GM12865 (cell line): ENCODE measurements at regions not wholly inside any gene's neighbourhood (a gene's known extent, or its start where the extent isn't known, plus 50 kb on each side); places are given as distances from the start of the nearest gene placed in this dataset.

Experiments
- DNase-seq: peaks from one replicate; pipeline ENCODE4 v3.0.0; 2010; ENCODE audit warnings: low read depth
- H3K4me3 ChIP-seq: 2 replicates; pipeline ENCODE4 v1.5.1; 2011; ENCODE audit warnings: mild to moderate bottlenecking, low read depth, low read length, control low read depth
- CTCF ChIP-seq: IDR thresholded peaks from 2 replicates; pipeline ENCODE4 v1.5.1; 2011; ENCODE audit warnings: low read length, control low read depth, low read depth, inconsistent platforms; ENCODE audit not compliant: insufficient read depth; ENCODE audit errors: missing control alignments

GRCh38 chr12:127957001-127957660 lies 309.8 kb upstream of the TMEM132C start:
- no peak for TF ChIP-seq CTCF
- no peak for DNase-seq
- H3K4me3 ChIP-seq: no peak overlapping the region

GRCh38 chr12:127962303-127962702 lies 304.7 kb upstream of the TMEM132C start:
- TF ChIP-seq CTCF: no peak
- H3K4me3 ChIP-seq: no peak overlapping the region
- no peak for DNase-seq

- no peak overlapping the region for H3K4me3 ChIP-seq
- DNase-seq: no peak
- TF ChIP-seq CTCF: no peak
Measured at GRCh38 chr12:127963933-127964332, 303.0 kb upstream of the TMEM132C start.

GRCh38 chr12:127964717-127965116 lies 302.3 kb upstream of the TMEM132C start:
- H3K4me3 ChIP-seq: no peak overlapping the region
- no peak for TF ChIP-seq CTCF
- no peak for DNase-seq

GRCh38 chr12:127966331-127966730 lies 300.6 kb upstream of the TMEM132C start:
- no peak for DNase-seq
- no peak for TF ChIP-seq CTCF
- no peak overlapping the region for H3K4me3 ChIP-seq

- no peak overlapping the region for H3K4me3 ChIP-seq
- TF ChIP-seq CTCF: no peak
- no peak for DNase-seq
Measured at GRCh38 chr12:127970491-127970890, 296.5 kb upstream of the TMEM132C start.

- no peak for TF ChIP-seq CTCF
- DNase-seq: no peak
- no peak overlapping the region for H3K4me3 ChIP-seq
Measured at GRCh38 chr12:127980585-127980984, 286.4 kb upstream of the TMEM132C start.
